ENCODE measurements at regions not wholly inside any gene's neighbourhood (a gene's known extent, or its start where the extent isn't known, plus 50 kb on each side); places are given as distances from the start of the nearest gene placed in this dataset.

- H3K36me3 ChIP-seq (ENCODE audit: control insufficient read depth in 1 of 2, insufficient read depth in 2 of 2, low read length in 2 of 2): no peaks in the 10 kb centered on the region
- H3K9me3 ChIP-seq (ENCODE audit: control insufficient read depth in 1 of 2, insufficient read depth in 1 of 2, low read depth in 1 of 2, low read length in 2 of 2): no peaks in the 10 kb centered on the region
- H3K4me2 ChIP-seq (ENCODE audit: low read length): no peak overlapping the region
- no peaks in the 10 kb centered on the region for H3K27me3 ChIP-seq (ENCODE audit: insufficient read depth, low read length)
- ChIA-PET POLR2A (no interaction called here), RAD21 (ENCODE audit: low non-redundant PET in 1 of 2, low total read pairs in 2 of 2, uncharacterized antibody in 2 of 2, unreplicated experiment in 2 of 2) (no interaction called here), CTCF (no interaction called here)
- no peaks in the 10 kb centered on the region for H3K79me2 ChIP-seq (ENCODE audit: insufficient read depth, low read length)
- TF ChIP-seq ELF1 (IDR thresholded peaks at IDR 0.05; ENCODE audit: borderline replicate concordance, low read depth) (no peak), ZNF274 (IDR thresholded peaks at IDR 0.05; ENCODE audit: low read depth, low read length) (no peak), REST (IDR thresholded peaks at IDR 0.05; ENCODE audit: low read depth) (no peak)
- TF ChIP-seq, protein P1, sequence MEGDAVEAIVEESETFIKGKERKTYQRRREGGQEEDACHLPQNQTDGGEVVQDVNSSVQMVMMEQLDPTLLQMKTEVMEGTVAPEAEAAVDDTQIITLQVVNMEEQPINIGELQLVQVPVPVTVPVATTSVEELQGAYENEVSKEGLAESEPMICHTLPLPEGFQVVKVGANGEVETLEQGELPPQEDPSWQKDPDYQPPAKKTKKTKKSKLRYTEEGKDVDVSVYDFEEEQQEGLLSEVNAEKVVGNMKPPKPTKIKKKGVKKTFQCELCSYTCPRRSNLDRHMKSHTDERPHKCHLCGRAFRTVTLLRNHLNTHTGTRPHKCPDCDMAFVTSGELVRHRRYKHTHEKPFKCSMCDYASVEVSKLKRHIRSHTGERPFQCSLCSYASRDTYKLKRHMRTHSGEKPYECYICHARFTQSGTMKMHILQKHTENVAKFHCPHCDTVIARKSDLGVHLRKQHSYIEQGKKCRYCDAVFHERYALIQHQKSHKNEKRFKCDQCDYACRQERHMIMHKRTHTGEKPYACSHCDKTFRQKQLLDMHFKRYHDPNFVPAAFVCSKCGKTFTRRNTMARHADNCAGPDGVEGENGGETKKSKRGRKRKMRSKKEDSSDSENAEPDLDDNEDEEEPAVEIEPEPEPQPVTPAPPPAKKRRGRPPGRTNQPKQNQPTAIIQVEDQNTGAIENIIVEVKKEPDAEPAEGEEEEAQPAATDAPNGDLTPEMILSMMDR (IDR thresholded peaks at IDR 0.05 in 2 of 3, conservative IDR thresholded peaks at IDR 0.05 in 1 of 3; ENCODE audit: borderline replicate concordance in 1 of 3, insufficient read depth in 1 of 3, low read depth in 2 of 3, low read length in 2 of 3): no peak
- H3K9me2 ChIP-seq (ENCODE audit: insufficient read depth): no peaks in the 10 kb centered on the region
- H3K4me3 ChIP-seq (replicated peaks in 1 of 2; ENCODE audit: low read depth in 1 of 2, low read length in 2 of 2): no peak overlapping the region
- no peak overlapping the region for H3K27ac ChIP-seq (ENCODE audit: low read depth, low read length)
- BruUV-seq (replicated peaks): no TSS peak
- no peak for ATAC-seq
- H4K20me1 ChIP-seq (ENCODE audit: insufficient read depth): no peaks in the 10 kb centered on the region
- H3K9ac ChIP-seq (ENCODE audit: low read length): no peak overlapping the region
- intact Hi-C loops (cut with micrococcal nuclease): no loop called here
- no peak overlapping the region for H2AFZ ChIP-seq (ENCODE audit: low read depth, low read length, poor library complexity, severe bottlenecking)
- H3K4me1 ChIP-seq (ENCODE audit: control insufficient read depth in 1 of 2, insufficient read depth in 2 of 2, low read length in 2 of 2): no peaks in the 10 kb centered on the region
- DNase-seq (ENCODE audit: low read depth, low spot score): no peak
Measured at GRCh38 chr5:74288038-74288437, 352.5 kb downstream of the ENC1 start.
